ENCODE measurements at regions not wholly inside any gene's neighbourhood (a gene's known extent, or its start where the extent isn't known, plus 50 kb on each side); places are given as distances from the start of the nearest gene placed in this dataset.

- CTCF ChIA-PET = no interaction called here
- no peak for TF ChIP-seq CTCF (IDR thresholded peaks at IDR 0.05; ENCODE audit: insufficient read depth, low read length, missing control alignments)
- no peak overlapping the region for H3K4me3 ChIP-seq (ENCODE audit: low read depth, low read length)
- POLR2A ChIA-PET = no interaction called here
- DNase-seq (ENCODE audit: low read depth, low spot score) = no peak
Measured at GRCh38 chr10:56298941-56299340, 62.1 kb downstream of the ZWINT start.

GRCh38 chr10:56296618-56297017 is 64.4 kb downstream of the ZWINT start:
- DNase-seq (ENCODE audit: low read depth, low spot score) = no peak
- ChIA-PET CTCF (no interaction called here), POLR2A (no interaction called here)
- no peak overlapping the region for H3K4me3 ChIP-seq (ENCODE audit: low read depth, low read length)
- TF ChIP-seq CTCF (IDR thresholded peaks at IDR 0.05; ENCODE audit: insufficient read depth, low read length, missing control alignments) = no peak

- POLR2A ChIA-PET = no interaction called here
- no peak for DNase-seq (ENCODE audit: low read depth, low spot score)
- H3K4me3 ChIP-seq (ENCODE audit: low read depth, low read length) = no peak overlapping the region
- TF ChIP-seq CTCF (IDR thresholded peaks at IDR 0.05; ENCODE audit: insufficient read depth, low read length, missing control alignments) = no peak
- CTCF ChIA-PET = no interaction called here
Measured at GRCh38 chr10:56288403-56288802, 72.7 kb downstream of the ZWINT start.

GRCh38 chr10:56286096-56286495 is 75.0 kb downstream of the ZWINT start:
- TF ChIP-seq CTCF (IDR thresholded peaks at IDR 0.05; ENCODE audit: insufficient read depth, low read length, missing control alignments) = no peak
- DNase-seq (ENCODE audit: low read depth, low spot score) = no peak
- no peak overlapping the region for H3K4me3 ChIP-seq (ENCODE audit: low read depth, low read length)
- ChIA-PET POLR2A (no interaction called here), CTCF (no interaction called here)

GRCh38 chr10:56279270-56279669 is 81.8 kb downstream of the ZWINT start:
- no peak for DNase-seq (ENCODE audit: low read depth, low spot score)
- ChIA-PET POLR2A (no interaction called here), CTCF (no interaction called here)
- no peak for TF ChIP-seq CTCF (IDR thresholded peaks at IDR 0.05; ENCODE audit: insufficient read depth, low read length, missing control alignments)
- no peak overlapping the region for H3K4me3 ChIP-seq (ENCODE audit: low read depth, low read length)

GRCh38 chr10:56269181-56269580 is 91.9 kb downstream of the ZWINT start:
- ChIA-PET CTCF (no interaction called here), POLR2A (no interaction called here)
- no peak overlapping the region for H3K4me3 ChIP-seq (ENCODE audit: low read depth, low read length)
- no peak for TF ChIP-seq CTCF (IDR thresholded peaks at IDR 0.05; ENCODE audit: insufficient read depth, low read length, missing control alignments)
- DNase-seq (ENCODE audit: low read depth, low spot score) = no peak

All from AG04449 (cell line).